ENCODE measurements at regions not wholly inside any gene's neighbourhood (a gene's known extent, or its start where the extent isn't known, plus 50 kb on each side); places are given as distances from the start of the nearest gene placed in this dataset.

DNA sequence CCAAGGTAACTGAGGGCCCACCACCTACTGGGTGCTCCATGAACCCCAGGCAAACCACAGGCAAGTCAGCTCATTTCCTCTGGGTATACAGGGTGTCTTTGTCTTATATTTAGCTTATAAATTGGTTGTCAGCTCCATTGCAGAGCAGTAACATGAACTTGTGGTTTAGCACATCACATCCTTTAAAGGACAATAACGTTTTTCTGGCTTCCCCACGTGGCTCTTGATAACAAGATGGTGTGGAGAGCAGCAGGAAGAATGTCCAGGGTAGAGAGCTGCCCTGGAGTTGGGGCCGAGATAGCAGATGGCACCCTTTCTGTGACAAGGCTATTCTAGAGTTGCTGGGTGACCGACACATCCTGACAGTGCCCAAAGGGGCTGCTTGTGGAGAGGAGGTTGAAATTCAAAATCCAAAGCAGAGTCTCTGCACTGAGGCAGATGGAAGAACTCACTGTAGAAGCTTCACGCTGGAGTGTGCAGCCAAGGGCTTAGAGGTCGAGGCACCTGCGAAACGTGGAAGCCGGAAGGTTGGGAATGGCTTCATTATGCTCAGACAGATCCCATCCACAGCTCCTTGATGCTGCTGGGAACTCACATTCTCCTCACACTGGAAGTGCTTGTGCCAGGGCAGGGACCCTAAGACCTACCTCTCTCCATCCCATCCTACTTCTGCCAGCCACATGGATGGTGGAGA is 133.0 kb upstream of the FRY start:
- DNase-seq = no peak

DNA sequence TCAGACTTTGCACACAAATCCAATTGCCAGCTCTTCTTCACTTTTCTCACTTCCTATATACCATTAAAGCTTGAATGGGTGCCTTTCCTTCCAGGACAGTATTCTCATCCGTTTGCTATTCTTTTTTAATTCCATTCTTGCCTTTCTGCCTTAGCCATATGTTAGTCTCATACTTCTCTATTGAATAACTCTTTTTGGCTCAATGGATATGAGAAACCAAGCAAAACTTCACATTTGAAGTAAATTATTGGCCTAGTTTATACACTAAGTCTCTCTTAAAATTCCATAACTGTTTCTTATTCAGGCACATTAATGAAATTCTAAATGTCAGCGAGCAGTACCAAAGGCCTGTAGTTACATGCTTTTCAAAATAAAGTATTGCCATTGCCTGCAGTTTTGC is 129.6 kb upstream of the FRY start:
- no peak for DNase-seq

DNA sequence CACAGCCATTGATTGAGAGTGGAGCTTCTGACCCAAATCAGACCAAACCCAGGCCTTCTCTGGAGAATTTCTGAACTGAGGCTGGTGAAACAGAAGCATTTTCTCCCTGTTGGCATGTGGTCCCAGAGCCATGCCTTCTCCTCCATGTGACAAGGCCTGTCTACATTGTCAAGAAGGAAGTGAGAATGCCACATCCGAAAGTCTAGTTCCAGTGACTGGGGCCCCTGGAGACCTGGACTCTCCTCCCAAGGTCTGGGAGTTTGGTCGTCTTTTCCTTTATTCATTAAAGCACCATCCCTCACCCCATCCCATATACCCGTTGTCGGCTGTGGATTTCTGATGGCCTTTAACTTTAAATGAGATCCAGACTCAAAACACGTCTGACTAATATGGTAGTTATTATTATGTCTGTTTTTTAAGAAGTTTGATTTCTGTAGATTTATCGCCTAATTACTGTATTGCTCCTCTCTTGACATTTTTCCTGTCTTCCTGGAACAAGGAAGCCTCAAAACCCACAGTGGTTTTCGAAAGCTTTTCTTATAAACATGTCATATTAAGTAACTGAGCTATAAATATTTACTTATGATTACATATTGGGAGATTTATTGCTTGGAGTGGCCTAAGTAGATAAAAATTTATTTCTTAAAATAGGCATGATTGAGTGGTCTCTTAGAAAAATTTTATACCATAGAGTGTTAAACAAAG is 128.3 kb upstream of the FRY start:
- DNase-seq = no peak

DNA sequence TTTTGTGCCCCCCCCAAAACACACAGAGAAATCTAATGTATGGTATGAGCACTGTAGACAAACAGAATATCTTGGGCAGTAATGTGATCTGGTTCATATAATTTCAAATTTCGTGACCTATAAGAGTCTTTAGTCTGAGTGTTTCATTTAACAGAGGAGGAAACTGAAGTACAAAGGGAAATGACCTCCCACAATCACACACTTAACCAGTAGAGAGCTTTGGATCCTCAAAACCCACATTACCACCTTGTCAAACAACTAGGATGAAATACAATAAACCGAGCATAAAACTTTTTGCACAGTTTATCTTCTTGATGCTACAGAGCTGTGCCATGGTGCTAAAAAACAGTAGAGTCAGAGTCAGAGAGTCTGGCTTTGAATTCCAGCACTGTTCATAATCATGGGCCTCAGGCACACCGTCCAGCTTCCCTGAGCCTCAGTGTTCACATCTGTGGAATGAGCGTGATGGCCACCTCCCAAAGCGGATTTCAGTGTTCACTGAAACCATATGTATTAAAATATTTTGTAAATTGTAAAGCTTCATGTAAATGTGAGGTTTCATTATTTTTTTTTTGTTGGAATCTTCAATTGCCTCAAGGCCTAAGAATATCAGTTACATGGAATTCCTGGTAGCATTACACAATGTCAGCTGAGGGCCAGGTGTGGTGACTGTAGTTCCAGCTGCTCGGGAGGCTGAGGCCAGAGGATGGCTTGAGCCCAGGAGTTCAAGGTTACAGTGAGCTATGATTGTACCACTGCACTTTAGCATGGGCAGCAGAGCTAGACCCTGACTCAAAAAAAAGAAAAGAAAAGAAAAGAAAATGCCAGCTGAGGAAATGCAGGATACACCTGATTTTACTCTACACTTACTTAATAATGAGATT is 126.4 kb upstream of the FRY start:
- DNase-seq = no peak

DNA sequence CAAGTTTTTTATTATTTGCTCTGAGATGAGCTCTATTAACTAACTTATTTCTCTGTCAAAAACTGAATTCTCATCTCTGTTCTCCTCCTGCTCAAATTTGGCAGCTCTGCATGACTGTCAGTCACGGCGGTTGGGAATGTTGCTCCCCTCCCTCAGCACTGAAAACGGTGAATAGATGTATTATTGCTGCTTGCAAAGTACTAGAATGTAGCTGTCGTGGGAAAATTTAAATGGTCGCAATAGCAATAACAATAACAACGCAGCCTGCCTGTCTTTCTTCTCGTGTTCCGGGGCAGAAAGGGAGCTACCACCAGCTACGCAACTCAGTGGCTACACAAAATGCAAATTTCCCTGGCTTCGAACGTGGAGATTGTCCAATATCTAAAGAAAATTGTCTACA is 125.6 kb upstream of the FRY start:
- DNase-seq = no peak

DNA sequence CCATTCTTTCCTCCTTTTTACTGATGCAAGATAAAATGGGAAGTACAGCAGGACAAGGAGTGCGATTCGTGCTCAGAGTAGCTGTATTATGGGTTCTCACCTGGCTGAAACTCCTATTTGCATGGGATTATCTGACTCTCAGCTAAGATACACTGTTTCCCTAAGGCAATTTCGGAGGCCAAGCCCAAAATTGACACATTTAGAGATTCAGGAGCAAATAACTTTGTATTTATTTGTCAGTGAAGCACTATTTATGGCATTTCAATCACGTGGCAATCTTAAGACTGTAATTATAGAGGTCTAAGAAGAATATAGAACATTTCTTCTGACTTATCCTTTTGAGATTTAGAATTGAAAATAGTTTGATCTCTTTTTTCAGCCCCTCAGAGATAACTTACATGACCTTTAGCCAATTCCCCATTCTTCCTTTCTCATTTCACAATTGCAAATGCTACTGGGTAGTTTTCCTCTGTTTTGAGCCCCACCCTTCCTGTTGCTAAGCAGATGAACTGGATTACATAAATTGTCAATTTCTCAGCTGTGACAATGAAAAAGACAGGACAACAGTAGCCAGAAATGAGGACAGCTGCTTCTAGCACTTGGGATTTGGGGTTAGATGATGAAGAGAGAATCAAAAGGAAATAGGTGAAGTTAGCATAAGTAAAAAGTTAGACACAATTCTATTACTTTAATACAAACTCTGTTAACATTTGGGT is 122.7 kb upstream of the FRY start:
- no peak for DNase-seq

DNA sequence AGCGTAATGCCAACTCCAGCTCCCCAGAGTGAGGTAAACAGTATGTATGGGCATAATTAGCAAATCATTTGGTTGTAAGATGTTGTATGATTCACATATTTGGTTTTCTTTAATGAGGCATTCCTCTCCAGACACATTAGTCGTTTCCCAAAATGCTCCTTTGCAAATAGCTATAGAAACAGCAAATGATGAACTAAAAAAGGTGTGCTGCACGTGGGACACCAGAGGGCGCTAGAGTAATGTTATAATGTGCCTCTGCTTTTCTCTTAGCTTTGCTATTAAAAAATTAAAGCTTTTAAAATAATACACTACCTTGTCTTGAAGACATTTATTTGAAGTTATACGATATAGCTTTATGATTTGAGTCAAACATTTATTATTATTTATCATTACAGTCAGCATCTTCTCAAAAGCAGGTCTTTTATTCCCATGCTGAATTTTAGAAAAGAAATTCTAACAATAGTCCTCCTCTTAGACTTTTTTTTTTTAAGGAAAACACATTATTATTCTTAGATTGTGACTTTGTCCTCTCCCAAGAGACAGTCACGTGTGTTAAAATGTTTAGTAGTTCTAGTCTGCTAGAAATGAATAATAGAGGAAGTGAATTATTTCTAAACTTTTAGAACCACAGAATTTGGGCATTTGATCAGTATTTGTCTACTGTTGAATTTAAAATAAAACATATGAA is 121.6 kb upstream of the FRY start:
- DNase-seq = peak; percentile 91 to 94

DNA sequence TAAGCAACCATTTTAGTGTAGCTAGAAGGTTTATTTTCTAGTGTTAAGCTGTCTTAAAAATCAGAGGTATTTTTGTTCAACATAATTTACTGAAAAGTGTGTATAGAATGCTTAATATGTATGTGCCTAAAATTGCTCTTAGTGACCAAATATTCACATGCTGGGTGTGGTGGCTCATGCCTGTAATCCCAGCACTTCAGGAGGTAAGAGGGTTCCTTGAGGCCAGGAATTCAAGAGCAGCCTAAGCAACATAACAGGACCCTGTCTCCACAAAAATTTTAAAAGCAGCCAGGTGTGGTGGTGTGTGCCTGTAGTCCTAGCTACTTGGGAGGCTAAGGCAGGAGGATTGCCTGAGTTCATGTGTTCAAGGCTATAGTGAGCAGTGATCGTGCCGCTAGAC is 120.9 kb upstream of the FRY start:
- no peak for DNase-seq

DNA sequence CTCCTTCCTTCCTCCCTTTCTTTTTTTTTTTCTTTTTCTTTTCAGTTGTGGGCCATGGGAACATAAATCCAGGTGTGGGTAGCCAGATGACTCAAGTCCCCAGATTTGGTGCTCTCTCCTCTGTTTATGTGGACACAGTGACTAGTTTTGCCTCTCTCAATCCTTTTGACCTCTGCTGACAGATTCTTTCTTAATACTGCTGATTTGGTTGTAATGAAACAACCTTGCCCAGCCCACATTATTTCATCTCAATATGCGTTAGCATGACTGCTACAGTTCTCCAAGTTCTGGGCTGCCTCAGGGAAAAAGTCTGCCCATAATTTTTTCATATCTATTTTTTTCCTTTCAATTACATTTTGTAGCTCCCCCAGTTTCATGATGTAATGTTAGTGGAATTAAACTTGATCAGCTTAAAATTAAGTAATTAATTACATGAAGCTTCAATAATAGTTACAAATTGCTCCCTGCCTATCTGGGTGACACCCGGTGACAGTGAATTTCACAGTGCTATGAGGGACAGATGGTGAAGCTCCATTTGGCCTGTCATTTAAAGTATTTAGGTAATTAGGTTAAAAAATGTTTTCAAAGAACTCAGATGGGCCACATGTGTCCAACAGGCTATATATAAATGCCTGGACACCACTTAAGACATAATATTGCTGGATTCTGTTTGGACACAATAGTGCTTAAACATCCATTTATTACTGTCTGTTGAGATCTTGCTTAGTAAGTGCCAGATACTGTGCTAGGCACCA is 118.8 kb upstream of the FRY start:
- no peak for DNase-seq

DNA sequence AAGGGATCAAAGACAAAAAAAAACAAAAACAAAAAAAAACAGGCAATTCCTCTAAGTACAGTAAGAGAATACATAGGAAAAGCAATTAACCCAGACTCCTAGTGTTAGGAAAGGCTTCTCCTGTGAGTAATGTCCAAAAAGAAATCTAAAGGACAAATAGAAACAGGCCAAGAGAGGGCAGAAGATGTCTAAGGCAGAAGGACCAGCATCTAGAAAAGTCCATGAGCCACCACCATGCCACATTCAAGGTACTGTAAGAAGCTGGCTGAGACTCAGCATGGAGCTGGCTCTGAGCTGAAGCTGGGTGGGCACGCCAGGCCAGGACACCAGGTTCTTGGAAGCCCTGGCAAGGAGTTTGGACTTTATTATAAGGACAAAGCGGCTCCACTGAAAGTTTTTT is 118.1 kb upstream of the FRY start:
- no peak for DNase-seq

DNA sequence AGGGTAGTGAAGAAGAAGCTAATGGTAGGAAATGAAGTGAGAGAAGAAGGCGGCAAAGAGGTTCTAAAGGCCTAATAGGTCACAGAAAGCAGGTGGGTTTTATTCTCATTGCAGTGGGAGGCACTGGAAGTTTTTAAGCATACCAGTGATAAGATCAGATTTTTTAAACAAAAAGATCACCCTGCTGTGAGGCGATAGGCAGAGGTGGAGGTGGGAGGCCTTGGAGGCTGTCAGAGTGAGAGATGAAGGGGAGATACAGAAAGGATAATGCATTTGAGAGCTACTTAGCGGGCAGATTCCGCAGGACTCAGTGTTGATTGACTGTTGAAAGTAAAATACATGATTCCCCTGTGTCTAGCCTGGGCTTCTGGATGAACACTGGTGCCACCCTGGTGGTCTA is 116.7 kb upstream of the FRY start:
- DNase-seq = no peak

DNA sequence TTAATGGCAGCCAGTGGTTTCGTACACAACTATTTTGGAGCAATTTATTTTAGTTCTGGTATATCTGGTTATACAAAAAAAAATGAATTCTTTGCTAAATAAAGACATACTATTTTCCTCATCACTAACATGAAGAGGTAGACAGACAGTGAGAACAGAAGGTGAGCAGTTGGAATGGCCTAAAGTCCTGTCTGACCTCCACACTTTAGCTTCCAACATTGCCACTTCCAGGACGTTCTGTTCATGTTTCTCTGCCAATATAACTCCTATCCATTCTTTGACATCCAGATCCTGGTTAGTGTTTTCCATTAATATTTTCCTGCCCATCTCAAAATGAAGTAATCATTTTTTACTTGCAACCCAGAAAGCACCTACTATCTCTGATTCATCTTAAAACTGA is 112.9 kb upstream of the FRY start:
- DNase-seq = no peak

DNA sequence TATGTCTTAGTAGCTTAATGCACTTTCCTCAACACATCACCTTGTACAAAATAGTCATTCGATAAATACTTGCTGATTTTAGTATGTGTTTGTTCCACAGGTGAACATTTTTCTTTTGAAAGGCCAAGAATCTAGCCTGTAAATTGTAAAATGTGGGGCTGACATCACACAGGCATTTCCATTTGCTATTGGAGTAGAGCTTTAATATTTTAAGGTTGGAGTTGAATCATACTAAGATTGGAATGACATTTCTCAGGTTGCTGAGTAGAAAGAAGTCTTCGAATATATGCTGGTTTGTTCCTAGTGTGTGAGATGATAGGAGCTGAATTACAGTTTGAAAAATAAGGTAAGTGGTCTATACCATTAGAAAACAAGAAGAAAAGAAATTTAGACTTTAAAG is 112.3 kb upstream of the FRY start:
- no peak for DNase-seq

DNA sequence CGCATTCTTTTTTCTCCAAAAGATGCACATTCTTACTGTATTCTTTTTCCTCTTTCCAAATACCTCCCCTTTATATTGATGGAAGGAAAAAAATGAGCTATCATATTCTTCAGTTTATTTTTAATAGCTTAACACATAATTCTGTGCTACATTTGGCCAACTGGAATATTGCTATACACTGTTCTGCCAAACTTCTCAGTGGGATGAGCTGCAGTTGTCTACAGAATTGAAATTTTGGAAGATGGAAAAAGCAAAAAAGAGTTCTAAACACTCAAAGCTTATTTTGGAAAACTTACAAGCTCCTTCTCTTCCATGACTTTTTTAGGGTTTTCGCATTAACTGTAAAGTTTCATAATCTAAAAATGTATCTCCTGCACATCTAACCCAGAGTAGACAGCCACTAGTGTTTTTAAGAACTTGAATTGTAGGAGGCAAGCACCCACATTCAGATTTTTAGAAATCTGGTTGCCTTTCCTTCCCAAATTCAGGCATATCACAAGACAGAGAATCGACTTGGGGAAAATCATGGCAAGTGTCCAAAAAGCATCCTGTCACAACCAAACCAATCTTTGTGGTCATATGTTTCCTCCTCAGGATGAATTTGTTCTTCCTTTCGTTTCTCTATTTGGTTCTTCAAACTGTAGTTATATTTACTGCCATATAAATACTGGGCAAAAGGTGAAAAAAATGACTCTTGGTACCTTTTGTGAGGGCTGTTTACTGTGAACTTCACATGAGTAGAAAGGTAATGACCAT is 111.4 kb upstream of the FRY start:
- no peak for DNase-seq

DNA sequence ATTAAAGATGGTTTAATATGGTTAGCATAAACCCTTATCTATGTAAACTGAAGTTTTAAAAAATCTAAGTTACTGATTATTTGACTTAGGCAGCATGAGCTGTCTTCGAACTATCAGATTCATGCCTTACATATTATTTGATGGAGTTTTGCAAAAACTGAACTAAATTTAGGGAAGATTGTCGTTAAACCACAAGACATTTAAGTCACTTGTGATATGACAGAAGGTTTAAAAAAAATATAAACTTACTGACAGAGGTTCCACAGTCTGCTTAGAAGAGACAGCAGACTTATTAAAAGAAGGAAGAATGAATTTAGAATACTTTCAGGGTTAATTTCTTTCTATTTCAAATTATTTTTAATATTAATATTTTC is 110.9 kb upstream of the FRY start:
- no peak for DNase-seq

DNA sequence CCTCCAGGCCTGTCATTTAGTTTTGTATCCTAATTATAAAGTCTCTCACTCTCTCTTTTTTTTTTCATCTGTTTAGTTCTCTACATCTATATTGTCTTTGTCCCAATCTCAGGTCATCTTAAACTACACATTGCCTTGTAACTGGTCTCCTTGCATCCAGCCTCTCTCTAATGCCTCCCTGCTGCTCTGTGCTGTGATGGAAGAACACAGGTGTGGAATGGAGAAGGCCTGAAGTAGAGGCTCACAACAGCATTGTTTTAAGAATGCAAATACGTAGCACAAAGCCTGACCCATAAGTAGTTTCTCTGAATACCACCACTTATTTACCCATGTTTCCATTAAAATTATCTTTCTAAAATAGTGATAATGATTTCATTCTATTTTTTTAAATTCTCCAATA is 108.8 kb upstream of the FRY start:
- no peak for DNase-seq

DNA sequence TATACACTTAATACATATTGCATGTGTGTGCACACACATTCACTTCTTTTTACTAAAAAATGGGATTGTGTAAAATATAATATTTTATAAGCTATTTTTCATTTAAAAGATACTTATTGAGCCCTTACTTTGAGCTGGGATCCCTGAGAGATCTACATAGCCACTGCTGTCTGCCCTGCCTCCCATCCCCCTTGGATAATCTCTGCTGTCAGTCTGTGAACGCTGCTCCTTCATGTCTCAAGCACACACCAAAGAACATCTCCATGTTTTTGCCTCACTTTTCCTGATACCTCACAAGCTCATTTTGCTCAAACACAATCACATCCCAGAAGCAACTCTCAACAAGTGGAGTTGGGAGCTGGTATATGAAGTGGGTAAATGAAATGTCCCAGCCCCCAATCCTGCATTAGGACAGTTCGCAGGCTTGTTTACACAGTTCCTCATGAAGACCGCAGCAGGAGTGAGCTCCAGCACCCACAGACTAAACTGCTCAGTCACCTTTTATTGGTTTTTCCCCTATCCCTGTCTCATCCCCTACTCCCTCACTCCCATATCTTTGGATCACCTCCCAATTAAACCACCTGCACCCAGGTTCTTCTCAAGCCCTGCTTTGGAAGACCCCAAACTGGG is 108.3 kb upstream of the FRY start:
- DNase-seq = no peak

DNA sequence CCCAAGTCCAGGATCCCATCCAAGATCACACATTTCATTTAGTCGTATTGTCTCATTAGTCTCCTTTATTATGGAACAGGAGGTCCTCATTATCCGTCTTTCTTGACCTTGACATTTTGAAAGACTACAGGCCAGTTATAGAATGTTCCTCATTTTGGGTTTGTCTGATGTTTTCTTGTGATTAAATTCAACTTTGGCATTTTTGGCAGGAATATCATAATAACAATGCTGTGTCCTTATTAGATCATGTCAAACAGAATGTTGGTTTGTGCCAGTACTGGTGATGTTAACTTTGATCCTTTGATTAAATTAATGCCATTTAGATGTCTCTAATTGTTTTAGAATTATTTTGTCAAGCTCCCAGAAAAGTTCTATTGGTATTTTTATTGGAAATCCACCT is 106.5 kb upstream of the FRY start:
- no peak for DNase-seq

DNA sequence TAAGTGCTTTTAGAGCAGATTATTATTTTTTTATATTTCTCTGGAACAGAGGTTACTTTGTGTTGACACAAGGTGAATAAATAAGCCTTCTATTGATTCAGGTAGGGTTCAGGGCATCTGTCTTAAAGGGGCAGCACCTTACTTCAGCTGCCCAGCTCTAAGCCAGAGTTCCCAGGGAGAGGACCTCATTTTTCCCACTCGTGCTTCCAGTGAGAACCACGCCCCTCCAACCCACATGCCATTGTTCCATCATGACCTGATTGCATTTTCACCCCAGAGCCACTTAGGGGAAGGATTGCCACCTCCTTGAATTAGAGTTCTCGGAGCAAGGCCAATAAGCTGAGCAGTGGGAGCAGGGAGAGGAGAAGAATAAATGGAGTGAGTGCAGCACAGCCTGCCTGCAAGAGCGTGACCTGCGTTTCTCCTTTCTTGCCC is 104.3 kb upstream of the FRY start:
- DNase-seq = peak in 1 of 2 experiments; percentile 48

DNA sequence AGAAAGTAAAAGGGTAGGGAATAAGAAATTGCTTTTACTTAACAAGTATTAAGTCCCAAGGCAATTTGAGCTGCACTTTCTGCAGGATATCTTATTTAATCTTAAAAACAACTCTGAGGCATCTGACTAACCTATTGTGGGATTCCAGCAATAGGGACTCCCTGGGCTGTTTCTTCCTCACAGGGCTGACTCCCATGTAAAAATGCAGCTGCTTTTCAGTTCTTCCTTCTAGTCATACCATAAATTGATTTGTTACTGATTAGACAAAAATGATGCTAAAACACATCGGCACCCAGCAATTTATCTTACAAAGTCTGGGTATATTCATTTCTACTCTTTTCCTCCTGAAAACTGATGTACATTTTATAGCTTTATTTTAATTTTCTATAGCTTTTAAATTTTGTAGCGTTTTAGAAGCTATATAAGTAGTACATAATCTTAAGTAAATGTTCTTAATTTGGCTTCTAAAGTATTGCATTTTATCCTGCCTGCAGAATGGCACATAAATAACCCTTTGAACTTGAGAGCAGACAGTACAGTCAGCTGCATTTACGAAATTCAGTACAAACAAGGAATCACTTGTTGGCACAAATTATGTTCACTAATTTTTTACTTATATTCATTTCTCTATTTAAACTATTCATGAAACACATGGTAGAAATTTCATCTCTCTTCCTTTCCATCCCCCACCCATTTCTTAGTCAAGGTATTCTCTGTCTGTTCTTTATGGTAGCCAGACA is 102.4 kb upstream of the FRY start:
- no peak for DNase-seq

Measured in NCI-H526 (cell line).